NCI-H2196 treated with DMSO at 0.1 percent for 48 hours (cell line): ENCODE measurements at regions not wholly inside any gene's neighbourhood (a gene's known extent, or its start where the extent isn't known, plus 50 kb on each side); places are given as distances from the start of the nearest gene placed in this dataset.
"Not testable (repeated sequence)": the region's sequence is repeated elsewhere in the genome, so short reads cannot be mapped to it uniquely, and the experiment has no call there.

Experiments
- DNase-seq: peaks from one replicate; lab custom pipeline; 2025; ENCODE audit not compliant: unreplicated experiment; lab: John Stamatoyannopoulos, UW

GRCh38 chr11:33531743-33532181, 168.9 kb downstream of the C11orf91 start:
- no peak for DNase-seq

DNA sequence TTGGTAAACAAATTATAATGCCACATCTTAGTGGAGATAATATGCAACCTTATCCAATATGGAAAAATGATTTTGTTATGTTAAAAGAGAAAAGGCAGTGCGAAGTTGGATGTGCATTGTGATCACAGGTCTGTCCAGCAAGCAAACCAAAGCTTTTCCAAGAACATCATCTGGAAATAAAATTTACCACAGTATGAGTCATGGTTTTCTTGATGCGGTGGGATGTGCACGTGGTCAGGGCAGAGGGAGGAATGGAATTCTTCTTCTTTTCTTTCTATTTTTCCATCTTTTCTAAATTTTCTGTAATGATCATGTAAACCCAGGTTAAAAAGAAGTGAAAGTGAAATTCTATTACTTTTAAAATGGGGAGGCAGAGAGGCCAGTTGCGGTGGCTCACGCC, 169.8 kb downstream of the C11orf91 start:
- DNase-seq = no peak

- DNase-seq = no peak
These were observed 171.2 kb downstream of the C11orf91 start for GRCh38 chr11:33529461-33529860.

DNA sequence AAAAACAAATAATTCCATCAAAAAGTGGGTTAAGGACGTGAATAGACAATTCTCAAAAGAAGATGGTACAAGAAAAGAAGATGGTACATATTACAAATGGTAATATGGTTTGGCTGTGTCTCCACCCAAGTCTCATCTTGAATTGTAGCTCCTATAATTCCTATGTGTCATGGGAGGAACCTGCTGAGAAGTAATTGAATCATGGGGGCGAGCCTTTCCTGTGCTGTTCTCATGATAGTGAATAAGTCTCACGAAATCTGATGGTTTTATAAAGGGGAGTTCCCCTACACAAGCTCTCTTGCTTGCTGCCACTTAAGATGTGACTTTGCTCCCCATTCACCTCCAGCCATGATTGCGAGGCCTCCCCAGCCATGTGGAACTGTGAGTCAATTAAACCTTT, 172.9 kb downstream of the C11orf91 start:
- not testable (repeated sequence) for DNase-seq

DNA sequence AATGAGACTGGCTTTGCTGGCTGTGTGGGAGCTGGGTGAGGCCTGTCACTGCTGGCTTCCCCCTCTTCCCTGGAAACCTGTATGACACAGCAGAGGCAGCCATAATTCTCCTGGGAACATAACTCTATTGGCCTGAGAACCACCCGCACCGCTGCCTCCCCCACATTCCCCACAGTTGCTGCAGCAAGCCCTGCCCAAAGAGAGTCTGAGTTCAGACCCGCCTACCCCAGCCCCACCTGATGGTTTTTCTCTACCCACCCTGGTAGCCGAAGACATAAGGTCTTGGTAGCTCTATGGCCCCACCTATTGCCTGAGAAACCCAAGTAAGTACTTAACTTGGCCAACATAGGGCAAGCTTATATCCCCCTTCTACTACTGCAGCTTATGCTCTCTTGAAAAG, 174.8 kb downstream of the C11orf91 start:
- DNase-seq = no peak

DNA sequence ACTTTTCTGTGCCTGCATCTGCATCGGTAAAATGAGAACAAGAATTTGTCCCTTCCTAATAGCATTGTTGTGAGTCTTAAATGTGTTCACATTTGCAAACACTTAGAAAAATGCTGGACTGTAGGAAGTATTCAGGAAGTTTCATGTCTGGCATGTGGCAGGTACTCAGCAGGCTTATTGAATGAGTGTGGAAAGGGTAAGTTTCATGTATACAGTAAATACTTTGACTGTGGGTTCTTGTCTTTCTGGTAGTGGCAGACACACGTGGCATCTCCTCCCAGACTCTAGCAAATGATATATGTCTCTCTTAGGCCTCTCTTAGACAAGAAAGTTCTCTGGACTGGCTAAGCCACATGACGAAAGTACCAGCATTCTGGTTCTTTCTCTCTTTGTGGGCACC, 179.2 kb downstream of the C11orf91 start:
- no peak for DNase-seq

DNA sequence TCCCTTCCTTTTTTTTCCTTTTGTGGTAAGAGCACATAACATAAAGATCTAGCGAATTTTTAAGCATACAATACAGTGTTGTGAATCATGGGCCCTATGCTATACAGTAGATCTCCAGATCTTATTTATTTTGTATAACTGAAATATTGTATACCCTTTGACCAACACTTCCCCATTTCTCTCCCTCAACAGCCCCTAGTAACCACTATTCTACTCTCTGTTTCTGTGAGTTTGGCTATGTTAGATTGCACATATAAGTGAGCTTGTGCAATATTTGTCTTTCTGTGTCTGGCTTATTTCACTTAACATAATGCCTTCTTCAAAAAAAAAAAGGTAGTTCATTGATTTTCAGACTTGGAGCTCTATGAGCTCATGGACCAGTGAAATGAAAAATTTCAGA, 180.5 kb downstream of the C11orf91 start:
- no peak for DNase-seq

DNA sequence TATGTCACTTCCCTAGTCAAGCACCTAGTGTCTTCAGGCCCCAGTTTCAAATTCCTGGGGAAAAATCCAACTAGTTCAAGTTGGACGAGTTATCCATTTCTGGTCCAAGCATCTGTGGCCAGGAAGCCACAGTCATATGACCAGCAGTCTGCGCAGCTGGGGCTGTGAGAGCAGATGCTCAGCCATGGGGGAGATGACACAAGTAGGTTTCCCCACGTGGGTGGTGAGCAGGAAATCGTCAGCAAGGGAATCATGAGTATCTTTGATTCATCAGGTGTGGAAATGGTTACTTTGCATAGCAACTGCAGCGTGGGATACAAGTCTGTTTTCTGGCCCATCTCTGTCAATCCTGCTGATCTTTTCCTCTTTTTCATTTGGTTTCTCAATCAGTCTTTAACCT, 185.3 kb downstream of the C11orf91 start:
- no peak for DNase-seq

- no peak for DNase-seq
These were observed 186.3 kb downstream of the C11orf91 start for GRCh38 chr11:33514079-33514925.

DNA sequence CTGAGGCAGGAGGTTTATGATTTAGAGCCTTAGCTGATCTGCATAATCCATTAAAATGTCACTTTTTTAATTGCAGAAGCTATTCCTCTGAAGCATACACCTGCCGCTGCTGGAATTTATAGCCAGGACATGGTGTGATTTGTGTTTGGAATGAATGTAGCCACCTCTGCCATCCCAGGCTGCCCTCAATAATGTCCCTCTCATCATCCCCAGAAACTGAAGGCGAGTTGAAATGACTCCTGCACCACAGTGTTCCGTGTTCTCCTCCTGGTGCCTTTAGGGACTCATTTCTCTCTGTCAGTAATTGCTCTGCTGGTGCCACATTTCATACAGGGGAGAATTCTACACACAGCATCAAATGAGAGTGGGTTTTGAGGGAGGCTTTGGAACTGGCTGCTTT, 191.0 kb downstream of the C11orf91 start:
- no peak for DNase-seq

DNA sequence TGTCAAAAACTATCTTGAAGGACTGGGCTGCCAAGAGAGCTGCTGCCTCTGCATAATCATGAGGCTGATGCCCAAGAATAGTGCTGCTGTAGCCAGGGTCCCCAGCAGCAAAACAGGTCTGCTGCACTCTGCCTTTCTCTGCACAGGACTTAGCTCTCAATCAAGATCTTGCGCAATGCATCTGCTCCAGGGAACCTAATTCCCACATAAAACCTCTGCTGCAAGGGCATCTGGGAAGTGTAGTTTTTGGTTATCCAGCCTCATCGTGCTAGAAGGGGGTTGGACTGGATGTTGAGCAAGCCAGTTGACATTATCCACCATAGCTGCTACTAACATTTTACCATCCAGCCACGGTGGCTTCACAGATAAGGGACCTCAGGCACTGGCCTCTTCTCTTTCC, 192.7 kb downstream of the C11orf91 start:
- DNase-seq = no peak

DNA sequence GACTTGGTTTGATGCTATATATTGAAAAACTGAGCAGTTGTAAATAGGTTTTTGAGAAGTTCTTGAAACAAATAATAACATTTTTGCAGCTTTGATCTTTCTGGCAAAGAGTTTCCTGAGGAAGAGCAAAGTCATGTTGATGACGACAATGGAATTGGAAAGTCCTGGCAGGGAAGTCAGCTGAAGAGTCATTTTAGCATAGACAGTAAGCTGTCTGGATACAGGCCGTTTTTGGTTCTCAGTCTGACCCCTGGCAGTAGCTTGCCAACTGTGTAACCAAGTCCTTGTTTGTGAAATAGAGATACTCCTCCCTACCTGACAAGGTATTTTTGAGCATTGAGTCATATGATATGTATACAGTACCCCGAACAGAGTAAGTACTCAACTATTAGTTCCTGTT, 193.3 kb downstream of the C11orf91 start:
- DNase-seq = no peak

- no peak for DNase-seq
These were observed 195.5 kb downstream of the C11orf91 start for GRCh38 chr11:33505093-33505492.

DNA sequence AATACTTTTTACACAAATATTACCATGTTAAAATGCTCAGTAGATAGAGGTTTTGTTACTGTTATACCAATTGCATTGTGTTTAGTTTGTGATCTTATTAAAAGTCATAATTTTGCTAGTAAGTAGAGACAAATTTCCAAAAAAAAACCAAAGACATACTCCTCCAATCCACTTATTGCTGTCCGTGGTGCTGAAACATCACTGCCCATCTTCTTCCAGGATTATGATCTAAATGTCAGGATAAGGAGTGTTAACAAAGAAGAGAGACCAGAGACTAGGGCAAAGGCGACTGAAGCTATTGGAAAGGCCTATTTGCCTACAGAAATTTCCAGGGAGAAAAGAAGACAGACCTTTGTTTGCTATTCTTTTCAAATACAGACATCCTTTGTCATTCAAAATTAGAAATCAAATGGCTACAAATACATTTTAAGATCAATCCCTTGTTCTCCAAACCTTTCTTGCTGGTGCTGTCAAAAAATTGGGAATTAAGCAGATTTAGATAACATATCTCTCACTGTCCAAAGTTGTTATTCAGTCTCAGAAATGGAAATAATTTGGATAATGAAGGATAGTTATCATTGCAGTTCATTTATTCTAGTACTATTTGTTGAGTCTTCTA, 199.7 kb downstream of the C11orf91 start:
- no peak for DNase-seq

GRCh38 chr11:33500332-33500731, 200.3 kb downstream of the C11orf91 start:
- DNase-seq = no peak

GRCh38 chr11:33492596-33492995, 208.0 kb downstream of the C11orf91 start:
- DNase-seq = no peak

- DNase-seq = no peak
These were observed 209.7 kb downstream of the C11orf91 start for GRCh38 chr11:33490842-33491370.

DNA sequence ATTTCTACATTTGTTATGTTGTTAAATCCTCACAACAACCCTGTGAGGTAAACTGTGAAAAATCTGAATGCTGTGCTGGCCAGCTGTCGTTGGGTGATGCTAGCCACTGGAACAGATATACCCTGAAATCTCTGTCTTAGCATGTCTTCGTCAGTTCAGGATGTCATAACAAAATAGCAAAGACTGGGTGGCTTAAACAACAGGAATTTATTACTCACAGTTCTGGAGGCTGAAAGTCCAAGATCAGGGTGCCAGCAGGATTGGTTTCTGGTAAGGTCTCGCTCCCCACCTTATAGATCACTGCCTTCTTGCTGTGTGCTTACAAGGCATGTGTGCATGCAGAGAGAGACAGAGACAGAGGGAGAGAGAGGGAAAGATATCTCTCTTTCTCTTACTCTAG, 211.7 kb downstream of the C11orf91 start:
- no peak for DNase-seq

GRCh38 chr11:33480626-33481025, 220.0 kb downstream of the C11orf91 start:
- no peak for DNase-seq

- DNase-seq = no peak
These were observed 221.4 kb downstream of the C11orf91 start for GRCh38 chr11:33479231-33479630.

DNA sequence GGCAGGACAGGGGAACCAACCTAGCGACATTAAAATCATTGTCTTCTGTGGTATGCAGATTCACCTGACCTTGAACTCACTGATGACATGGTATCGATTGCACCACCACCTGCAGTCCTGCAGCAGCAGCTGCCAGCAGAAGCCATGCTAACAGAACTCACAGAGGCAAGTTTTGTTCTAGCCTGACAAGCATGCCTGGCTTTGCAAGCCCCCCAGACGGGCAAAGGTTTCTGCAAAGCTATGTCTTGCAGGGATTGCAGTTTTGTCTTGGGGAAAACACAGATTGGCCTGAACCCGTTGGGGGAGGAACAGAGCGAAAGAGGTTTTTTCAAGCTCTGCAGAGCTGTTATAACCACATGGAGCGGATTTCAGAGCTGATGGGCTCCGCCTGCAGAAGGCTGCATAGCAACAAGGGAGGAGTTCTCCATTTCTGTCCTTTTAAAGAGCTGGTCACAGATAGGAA, 221.0 kb downstream of the HIPK3 start:
- no peak for DNase-seq

DNA sequence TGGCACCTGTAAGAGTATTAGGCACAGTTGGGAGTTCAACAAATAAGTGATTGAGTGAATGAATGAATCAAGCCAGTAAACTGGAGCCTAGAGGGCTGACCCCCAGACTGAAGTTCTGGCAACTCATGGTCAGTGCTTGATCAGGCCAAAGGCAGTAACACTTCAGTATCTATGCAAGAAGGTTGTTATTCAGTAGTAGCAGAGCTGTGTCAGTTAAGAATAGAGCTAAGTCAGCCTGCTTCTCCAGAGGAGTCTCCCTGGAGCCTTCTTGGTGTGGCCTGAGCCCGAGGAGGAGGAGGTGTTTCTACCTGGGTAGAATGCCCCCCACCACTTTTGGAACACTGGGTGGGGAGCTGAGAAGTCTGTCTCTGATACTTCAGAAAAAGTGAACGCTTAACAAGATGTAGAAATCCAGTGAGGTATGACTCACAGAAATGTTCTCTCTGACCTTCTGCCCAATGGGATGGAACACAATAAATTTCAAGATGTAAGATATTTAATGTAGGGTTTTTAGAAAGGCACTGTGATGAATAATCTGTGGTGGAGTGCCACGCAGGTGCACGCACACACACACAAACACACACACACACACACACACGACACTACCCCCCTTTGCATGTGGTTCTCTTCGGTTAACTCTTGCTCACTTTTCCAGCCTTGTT, 219.9 kb downstream of the HIPK3 start:
- DNase-seq = no peak
